Neural cell (in vitro differentiated cells): ENCODE measurements at regions not wholly inside any gene's neighbourhood (a gene's known extent, or its start where the extent isn't known, plus 50 kb on each side); places are given as distances from the start of the nearest gene placed in this dataset.

Experiments
- H2AFZ ChIP-seq: fragments of 200-600, 300-800 bp; sonication (generic), shearing (Covaris generic); 2 replicates; pipeline ENCODE4 v1.6.0; 2014; ENCODE audit warnings: low read depth, mild to moderate bottlenecking, antibody characterized with exemption, low read length, moderate library complexity
- H3F3A ChIP-seq: fragments of 200-600 bp; shearing (Covaris generic); 2 replicates; pipeline ENCODE4 v1.6.1; 2016; ENCODE audit warnings: mild to moderate bottlenecking, moderate library complexity, mixed read lengths, antibody characterized with exemption, low read length; ENCODE audit not compliant: insufficient read depth, poor library complexity, severe bottlenecking
- H3K27ac ChIP-seq: fragments of 200-600, 300-800 bp; sonication (generic), shearing (Covaris generic); 2 replicates; pipeline ENCODE4 v1.5.1; 2014; ENCODE audit warnings: mild to moderate bottlenecking, low read length, moderate library complexity
- H3K27me3 ChIP-seq: fragments of 300-800, 200-600 bp; sonication (generic), shearing (Covaris generic); 2 replicates; pipeline ENCODE4 v1.6.0; 2014; ENCODE audit warnings: mild to moderate bottlenecking, low read depth, low read length, moderate library complexity; ENCODE audit not compliant: insufficient read depth
- H3K36me3 ChIP-seq: fragments of 300-800, 200-600 bp; sonication (generic), shearing (Covaris generic); 2 replicates; pipeline ENCODE4 v1.5.1; 2014; ENCODE audit warnings: mild to moderate bottlenecking, antibody characterized with exemption, low read length, moderate library complexity; ENCODE audit not compliant: insufficient read depth
- H3K4me2 ChIP-seq: fragments of 300-800, 200-600 bp; sonication (generic), shearing (Covaris generic); 2 replicates; pipeline ENCODE4 v1.6.0; 2014; ENCODE audit warnings: mild to moderate bottlenecking, low read length
- H3K4me3 ChIP-seq: fragments of 300-800, 200-600 bp; sonication (generic), shearing (Covaris generic); 2 replicates; pipeline ENCODE4 v1.5.1; 2014; ENCODE audit warnings: mild to moderate bottlenecking, low read length, moderate library complexity
- H3K79me2 ChIP-seq: fragments of 200-600 bp; shearing (Covaris generic); replicated peaks from 2 replicates; pipeline ENCODE4 v1.6.0; 2014; ENCODE audit warnings: mild to moderate bottlenecking, low read length, moderate library complexity; ENCODE audit not compliant: insufficient read depth
- H3K9ac ChIP-seq: fragments of 300-800, 200-600 bp; sonication (generic), shearing (Covaris generic); 2 replicates; pipeline ENCODE4 v1.6.1; 2016; ENCODE audit warnings: mild to moderate bottlenecking, low read length, mixed read lengths
- H3K9me2 ChIP-seq: fragments of 200-600 bp; shearing (Covaris generic); 2 replicates; pipeline ENCODE4 v1.6.1; 2016; ENCODE audit warnings: mild to moderate bottlenecking, low read length, mixed read lengths; ENCODE audit not compliant: insufficient read depth
- H3K9me3 ChIP-seq: fragments of 200-600, 300-800 bp; sonication (generic), shearing (Covaris generic); 2 replicates; pipeline ENCODE4 v1.6.1; 2016; ENCODE audit warnings: mild to moderate bottlenecking, mixed run types, low read length, moderate library complexity, mixed read lengths
- H4K20me1 ChIP-seq: fragments of 200-600 bp; shearing (Covaris generic); 2 replicates; pipeline ENCODE4 v1.6.1; 2016; ENCODE audit warnings: mild to moderate bottlenecking, mixed run types; ENCODE audit not compliant: insufficient read depth
- CTCF ChIP-seq: fragments of 450-650 bp; IDR thresholded peaks from 2 replicates; pipeline ENCODE4 v1.5.1; 2014; ENCODE audit warnings: antibody characterized with exemption, mild to moderate bottlenecking, moderate library complexity; ENCODE audit not compliant: poor library complexity, severe bottlenecking
- EP300 ChIP-seq: fragments of 450-650 bp; conservative IDR thresholded peaks from 2 replicates; pipeline ENCODE4 v1.6.1; 2014; ENCODE audit warnings: antibody characterized with exemption, mild to moderate bottlenecking, moderate library complexity; ENCODE audit not compliant: poor library complexity, severe bottlenecking
- EZH2 ChIP-seq: fragments of 200-600, 300-800 bp; shearing (Covaris generic), sonication (generic); IDR thresholded peaks from 2 replicates; pipeline ENCODE4 v1.6.1; 2014; ENCODE audit warnings: antibody characterized with exemption, low read length, borderline replicate concordance, mild to moderate bottlenecking; ENCODE audit not compliant: insufficient read depth, poor library complexity, severe bottlenecking
- MXI1 ChIP-seq: fragments of 450-650 bp; conservative IDR thresholded peaks from 2 replicates; pipeline ENCODE4 v1.6.1; 2014; ENCODE audit warnings: antibody characterized with exemption, mild to moderate bottlenecking; ENCODE audit not compliant: poor library complexity, severe bottlenecking
- POLR2AphosphoS5 ChIP-seq: IDR thresholded peaks from 2 replicates; pipeline ENCODE4 v1.6.1; 2012
- RAD21 ChIP-seq: fragments of 450-650 bp; conservative IDR thresholded peaks from 2 replicates; pipeline ENCODE4 v1.6.1; 2014; ENCODE audit warnings: antibody characterized with exemption, mild to moderate bottlenecking, moderate library complexity
- REST ChIP-seq: IDR thresholded peaks from 2 replicates; pipeline ENCODE4 v1.6.1; 2012; ENCODE audit warnings: borderline replicate concordance
- SMC3 ChIP-seq: fragments of 450-650 bp; conservative IDR thresholded peaks from 2 replicates; pipeline ENCODE4 v1.6.1; 2014; ENCODE audit warnings: antibody characterized with exemption, mild to moderate bottlenecking, moderate library complexity; ENCODE audit not compliant: poor library complexity
- TAF1 ChIP-seq: IDR thresholded peaks from 2 replicates; pipeline ENCODE4 v1.6.1; 2012; ENCODE audit warnings: low read depth

GRCh38 chr5:174409971-174410370 is 314.4 kb upstream of the MSX2 start:
- Histone ChIP-seq H3K27ac (no peak overlapping the region), H3K9me3 (no peaks in the 10 kb centered on the region), H3K36me3 (no peaks in the 10 kb centered on the region), H3K9me2 (no peaks in the 10 kb centered on the region), H3K9ac (no peak overlapping the region), H3K79me2 (no peaks in the 10 kb centered on the region), H3F3A (no peaks in the 10 kb centered on the region), H3K4me2 (no peak overlapping the region), H4K20me1 (no peaks in the 10 kb centered on the region), H3K27me3 (no peaks in the 10 kb centered on the region), H2AFZ (no peak overlapping the region), H3K4me3 (no peak overlapping the region)
- TF ChIP-seq CTCF, result no peak
- TF ChIP-seq TAF1, result no peak
- TF ChIP-seq EZH2, result no peak
- no peak for TF ChIP-seq SMC3
- TF ChIP-seq EP300, result no peak
- no peak for TF ChIP-seq MXI1
- TF ChIP-seq RAD21, result no peak
- no peak for TF ChIP-seq REST
- TF ChIP-seq POLR2AphosphoS5, result no peak

- no peaks in the 10 kb centered on the region for H4K20me1 ChIP-seq
- TF ChIP-seq CTCF (no peak), TAF1 (no peak), REST (no peak), POLR2AphosphoS5 (no peak), SMC3 (no peak), EZH2 (no peak), RAD21 (no peak), MXI1 (no peak)
- H3K36me3 ChIP-seq, result no peaks in the 10 kb centered on the region
- H3K9me2 ChIP-seq, result no peaks in the 10 kb centered on the region
- H3K27ac ChIP-seq, result no peak overlapping the region
- no peaks in the 10 kb centered on the region for H3K9me3 ChIP-seq
- H3F3A ChIP-seq, result no peaks in the 10 kb centered on the region
- H3K4me2 ChIP-seq, result no peak overlapping the region
- H3K79me2 ChIP-seq, result no peaks in the 10 kb centered on the region
- no peak overlapping the region for H3K9ac ChIP-seq
- H2AFZ ChIP-seq, result no peak overlapping the region
- H3K27me3 ChIP-seq, result no peaks in the 10 kb centered on the region
- H3K4me3 ChIP-seq, result no peak overlapping the region
Observed at GRCh38 chr5:174410716-174411478, 313.5 kb upstream of the MSX2 start.
